Lung microvascular endothelial cell (primary cell): ENCODE measurements at regions not wholly inside any gene's neighbourhood (a gene's known extent, or its start where the extent isn't known, plus 50 kb on each side); places are given as distances from the start of the nearest gene placed in this dataset.
"Not testable (repeated sequence)": the region's sequence is repeated elsewhere in the genome, so short reads cannot be mapped to it uniquely, and the experiment has no call there.

ENCODE experiments used
- DNase-seq, 2 donors: peaks; one replicate each; pipeline versions ENCODE4 v3.0.0 to v3.0.0-alpha.2; 2010; ENCODE audit warnings: low read depth in 2 of 2

DNA sequence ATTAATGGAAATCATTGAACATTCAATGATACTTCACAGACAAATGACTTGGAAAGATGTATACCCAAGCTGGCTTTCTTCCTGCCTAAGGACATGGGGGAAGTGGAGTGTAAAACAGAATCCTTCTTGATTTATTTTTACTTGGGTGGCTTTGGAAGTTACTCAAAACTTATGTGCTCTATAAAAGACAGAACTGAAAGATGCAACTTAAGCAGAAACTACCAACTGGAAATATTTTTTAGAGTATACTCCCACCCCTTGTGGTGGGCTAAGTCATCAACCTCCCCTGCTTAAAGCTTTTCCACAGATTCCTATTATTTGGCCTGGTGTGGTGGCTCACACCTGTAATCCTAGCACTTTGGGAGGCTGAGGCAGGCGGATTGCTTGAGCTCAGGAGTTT lies 126.0 kb upstream of the ATP2B1 start:
- no peak for DNase-seq

DNA sequence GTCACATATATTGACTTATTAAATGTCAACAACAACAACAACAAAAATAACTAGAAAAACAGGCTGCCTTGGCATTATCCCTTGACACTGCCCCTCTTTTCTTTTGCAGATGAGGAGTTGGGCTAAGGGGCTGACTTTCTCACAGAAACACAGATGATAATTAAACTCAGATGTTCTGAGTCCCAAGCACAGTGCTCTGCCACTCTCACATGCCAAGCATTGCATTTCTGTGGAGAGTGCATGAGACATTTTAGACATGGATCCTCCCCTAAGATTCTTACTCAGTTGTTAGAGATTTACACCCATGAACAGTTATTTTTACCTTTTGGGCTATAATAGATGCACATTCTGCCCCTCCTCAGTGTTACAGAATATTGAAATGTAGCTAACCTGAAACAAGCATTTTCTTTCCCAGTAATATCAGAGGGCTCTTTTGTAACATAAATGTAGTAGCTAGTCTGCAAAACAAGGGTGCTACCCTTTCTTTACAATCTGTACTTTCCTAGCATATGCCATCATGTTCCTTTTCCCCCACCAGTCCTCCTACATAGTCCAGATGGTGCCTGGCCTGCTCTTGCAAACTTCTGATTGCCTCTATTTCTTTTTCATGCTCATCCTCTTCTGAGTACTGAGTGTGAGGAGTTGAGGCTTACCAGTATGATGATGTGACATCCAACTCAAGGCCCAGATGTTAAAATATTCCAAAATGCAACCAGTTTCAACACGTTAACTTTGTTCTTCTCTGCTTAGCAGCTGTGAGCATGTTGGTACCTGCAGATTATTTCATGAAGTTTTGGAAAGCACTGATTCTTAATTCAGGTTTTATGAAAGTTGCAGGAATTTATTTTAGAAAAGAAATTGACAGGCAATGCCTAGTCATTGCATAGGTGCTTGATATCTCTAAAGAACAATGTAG lies 125.0 kb upstream of the ATP2B1 start:
- DNase-seq = no peak

DNA sequence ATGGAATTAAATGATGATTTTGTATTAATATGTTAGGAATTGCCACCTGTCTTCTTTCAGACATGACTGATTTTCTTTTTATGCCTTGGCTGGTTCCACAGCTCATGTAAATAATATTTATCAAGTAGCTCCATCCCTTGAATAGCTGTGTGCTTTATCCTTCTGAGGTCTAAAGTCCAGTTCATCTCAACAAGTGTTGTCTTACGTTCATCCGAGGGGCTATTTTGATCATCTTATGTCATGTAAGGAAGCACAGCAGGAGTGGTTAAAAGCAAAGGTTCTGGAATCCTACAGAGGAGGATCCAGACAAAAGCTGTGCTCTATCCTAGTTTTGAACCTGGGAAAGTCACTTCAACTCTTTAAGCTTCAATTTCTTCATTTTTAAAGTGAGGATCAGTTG lies 123.7 kb upstream of the ATP2B1 start:
- no peak for DNase-seq

DNA sequence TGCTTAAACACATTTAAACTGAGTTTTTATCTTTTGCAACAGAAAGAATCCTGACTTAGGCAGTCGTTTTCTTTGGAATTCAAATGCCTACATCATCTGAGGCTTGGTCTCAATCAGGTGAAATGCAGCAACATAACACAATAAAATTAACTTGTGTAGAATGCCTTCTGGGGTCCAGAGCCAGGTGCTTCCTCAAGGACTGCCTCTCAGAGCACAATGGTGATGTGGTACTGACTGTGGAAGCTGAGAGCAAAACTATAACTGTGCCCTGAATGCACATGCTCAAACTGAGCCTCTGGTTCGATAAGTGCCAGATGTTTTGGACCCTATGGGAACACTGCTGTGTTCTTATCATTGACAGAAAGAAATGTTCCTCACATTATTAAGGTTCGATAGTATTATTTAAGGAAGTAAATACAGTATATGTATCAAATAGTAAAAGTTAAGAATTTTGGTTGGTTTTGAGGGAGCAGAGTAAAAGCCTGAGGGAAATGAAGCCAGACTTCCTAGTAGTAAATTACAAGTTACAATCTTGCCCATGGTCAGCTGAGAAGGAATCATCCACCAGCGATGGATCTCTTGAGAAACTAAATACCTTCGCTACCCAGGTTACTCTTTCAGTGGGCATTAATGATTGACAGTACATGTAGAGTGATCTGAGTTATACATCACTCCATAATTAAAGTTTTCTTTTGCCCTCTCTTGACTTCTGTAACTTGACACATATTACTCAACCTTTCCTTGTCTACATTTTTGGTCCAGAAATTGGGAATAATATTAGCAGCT lies 122.9 kb upstream of the ATP2B1 start:
- peak in 1 of 2 donors; percentile 10 for DNase-seq

DNA sequence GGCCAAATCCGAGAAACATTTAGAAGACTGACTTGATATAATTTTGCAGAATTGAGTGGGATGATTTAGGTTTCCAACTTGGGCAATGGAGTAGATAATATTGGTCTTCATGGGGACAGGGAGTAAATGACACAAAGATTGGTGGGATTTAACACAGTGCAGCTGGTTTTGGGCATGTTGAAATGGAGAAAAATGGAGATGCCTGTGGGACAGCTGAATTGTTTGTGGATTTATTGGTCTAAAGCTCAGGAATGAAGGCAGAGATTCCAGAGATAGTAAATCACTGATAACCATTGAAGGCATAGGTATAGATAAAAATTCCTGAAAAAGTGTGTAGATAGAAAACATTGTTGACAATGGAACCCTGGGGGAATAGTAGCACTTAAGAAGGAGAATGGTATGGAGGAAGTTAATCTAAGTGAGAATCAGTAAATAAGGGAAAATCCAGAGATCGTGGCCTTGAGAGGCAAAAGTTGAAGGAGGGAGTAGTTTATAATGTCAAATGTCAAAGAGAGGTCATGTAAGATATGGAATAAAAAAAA lies 120.9 kb upstream of the ATP2B1 start:
- no peak for DNase-seq

DNA sequence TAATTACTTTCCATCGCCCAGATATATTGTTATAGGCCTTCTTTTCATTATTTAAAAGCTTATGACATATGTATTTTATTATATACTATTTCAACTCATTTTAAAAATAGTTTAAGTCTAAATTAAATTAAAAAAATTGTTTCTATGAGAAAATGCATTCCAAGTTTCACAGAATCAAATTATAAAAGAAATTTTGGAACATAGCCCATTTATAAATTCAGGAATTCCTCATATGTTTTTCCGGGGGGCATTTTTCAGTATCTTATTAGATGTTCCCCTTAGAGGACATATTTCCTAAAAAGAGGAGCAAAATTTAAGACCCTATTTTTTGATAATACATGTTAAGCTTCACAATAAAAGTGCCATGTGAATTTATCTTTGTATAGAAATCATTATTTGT lies 119.9 kb upstream of the ATP2B1 start:
- no peak for DNase-seq

DNA sequence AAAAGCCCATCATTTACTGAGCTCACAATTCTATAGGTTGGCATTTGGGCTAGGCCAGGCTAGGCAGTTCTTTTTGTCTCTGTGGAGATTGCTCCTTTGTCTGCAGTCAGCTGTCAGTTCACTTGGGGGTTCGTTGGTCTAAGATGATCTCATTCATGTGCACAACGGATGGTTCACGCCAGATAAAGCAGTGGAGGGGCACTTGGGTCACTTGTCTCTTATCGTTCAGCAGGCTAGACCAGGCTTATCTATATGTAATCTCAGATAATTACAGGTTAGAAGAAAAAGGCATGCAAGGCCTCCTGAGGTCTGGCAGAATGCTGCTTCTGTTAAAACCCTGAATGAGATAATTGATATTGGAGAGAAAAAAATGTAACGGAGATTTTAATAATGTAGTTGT lies 119.0 kb upstream of the ATP2B1 start:
- no peak for DNase-seq

DNA sequence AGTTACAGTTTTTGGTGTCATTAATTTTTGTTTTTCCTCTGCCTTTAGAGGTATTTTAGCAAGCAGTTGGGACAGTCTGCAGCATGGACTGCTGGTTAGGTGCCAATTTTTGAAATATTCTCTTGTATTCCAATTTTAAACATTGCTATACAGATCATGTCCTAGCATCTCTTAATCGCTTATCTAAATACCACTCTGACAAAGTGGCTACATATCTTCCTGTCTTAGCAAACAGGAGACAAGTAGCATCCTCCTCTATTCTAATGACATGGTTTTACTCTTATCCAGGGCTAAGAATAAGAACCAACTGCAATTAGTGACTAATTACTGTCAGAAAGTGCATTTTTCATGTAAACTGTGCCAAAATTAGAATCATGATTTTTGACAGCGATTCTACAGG lies 117.8 kb upstream of the ATP2B1 start:
- DNase-seq = no peak

DNA sequence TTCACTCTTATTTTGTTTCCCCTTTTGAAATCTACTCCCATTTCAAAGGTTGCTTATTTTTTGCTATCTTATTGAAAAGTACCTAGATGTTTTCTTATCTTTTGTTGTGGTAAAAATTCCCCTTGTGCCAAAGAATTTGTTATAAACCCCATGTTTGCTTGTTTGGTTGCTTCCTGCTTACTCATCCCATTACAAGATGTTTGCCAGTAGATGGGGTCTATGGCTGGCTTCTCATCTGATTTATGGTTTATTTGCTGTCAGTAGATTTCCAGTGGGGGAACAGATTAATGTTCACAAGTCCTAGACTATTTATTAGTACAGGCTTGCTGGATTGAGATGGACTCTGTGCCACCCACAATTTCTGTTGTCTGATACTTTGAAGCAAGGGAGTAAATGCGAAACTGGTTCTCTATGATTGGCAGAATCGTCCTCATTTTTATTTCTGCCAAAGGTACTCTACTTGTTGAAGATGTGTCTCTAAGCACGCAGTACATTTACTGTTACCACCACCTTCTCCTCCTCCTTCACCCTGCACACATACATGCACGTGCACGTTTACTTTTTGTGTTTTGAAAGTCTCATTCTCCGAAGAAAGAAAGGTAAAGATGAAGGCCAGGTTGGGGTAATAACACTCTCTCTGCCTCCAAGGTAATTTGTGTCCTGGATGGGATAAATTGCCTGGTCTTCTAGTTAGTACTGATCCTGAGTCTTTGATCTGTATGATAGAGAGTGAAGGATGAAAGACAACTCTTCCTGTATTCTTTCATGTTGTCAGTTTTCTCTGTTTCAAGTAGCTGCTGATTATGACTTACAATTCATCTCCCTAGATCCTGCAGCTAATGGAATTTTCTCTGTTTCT lies 117.2 kb upstream of the ATP2B1 start:
- DNase-seq = peak in 1 of 2 donors; percentile 81

DNA sequence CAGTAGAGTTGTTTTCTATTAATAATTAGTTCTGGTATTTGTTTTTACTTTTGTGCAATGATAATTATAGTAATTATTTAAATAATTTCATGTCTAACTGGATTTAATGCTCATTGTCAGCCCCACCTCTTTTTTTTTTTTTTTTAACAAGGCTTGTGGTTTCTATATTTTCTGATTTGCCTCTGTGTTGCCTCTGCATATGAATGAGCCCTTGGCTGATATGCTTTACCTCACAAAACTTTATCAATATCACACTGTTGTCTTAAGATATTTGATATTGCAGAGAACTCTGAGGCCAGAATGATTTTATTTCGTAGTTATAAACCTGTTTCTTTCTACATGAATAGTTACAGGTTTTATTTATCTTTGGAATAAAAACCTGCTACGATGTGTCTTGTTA lies 116.2 kb upstream of the ATP2B1 start:
- no peak for DNase-seq

DNA sequence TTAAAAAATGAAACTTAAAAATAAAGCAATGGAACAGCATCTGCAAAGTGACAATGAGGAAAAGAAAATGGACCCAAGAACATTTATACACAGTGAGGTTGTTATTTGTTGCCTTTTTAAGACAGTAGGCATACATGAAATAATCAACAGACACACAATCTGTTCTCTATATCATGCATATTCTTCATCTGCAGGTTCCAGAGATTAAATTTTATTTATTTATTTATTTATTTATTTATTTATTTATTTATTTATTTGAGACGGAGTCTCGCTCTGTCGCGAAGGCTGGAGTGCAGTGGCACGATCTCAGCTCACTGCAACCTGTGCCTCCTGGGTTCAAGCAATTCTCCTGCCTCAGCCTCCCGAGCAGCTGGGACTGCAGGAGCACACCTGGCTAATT lies 114.4 kb upstream of the ATP2B1 start:
- not testable (repeated sequence) for DNase-seq

DNA sequence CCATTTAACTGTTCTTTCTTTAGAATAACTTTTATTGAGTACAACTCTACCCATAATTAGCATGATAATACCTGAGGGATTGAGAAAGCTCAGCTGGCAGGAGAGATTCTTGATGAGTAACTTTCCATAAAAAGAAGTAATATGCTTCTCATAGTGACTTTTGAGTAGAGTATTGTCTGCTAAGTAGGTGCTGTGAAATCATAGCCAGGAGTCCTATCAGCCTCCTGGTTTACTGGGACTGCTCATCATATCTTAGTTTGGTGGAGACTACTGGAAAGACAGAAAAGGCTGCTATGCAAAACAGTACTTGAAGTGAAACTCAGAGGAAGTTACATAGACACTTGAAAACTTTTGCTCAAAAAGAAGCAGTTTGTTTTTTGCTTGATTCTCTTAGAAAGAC lies 113.3 kb upstream of the ATP2B1 start:
- DNase-seq = no peak

DNA sequence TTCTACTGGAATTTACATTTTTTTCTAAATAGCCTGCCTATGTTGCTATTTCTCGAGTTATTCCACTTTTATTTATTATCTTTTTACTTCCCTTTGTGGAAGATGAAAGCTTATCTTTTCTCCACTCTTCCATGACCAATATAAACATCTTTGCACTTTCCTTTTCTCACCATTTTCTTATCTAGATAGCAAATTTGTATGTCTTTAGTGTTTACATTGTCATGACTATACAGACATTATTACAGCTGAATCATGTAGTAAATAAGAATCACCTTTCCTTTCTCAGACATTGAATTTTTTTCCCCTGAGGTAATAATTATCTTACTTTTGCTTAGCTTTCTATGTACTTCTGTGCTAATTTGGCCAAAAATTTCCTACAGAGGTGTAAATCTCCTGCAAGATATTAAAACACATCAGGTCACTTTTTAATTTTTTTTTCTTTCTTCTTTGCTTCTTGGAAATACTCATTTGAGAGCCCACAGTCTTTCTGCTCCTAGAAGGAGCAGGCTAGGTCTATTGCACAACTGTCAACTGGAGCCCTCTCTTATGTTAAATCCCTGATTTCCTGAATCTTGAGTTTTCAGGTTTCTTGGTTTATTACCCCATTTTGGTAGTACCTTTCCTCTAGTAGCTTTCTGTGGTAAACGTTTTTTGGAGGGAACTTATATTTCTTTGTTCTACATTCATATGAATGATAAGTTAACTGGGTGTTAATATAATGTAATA lies 109.0 kb upstream of the ATP2B1 start:
- no peak for DNase-seq

DNA sequence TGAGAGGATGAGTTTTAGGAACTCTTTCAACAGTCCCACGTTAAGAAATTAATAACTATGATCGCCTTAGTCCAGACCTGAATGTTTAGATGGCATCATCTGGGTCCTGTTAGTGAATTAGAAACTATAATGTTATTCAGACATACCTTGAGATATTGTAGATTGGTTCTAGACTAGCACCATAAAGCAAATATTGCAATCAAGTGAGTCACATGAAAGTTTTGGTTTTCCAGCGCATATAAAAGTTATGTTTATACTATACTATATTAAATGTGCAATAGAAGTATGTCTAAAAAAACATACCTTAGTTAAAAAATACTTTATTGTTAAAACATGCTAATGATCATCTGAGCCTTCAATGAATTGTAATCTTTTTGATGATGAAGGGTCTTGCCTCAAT lies 106.6 kb upstream of the ATP2B1 start:
- DNase-seq = no peak

DNA sequence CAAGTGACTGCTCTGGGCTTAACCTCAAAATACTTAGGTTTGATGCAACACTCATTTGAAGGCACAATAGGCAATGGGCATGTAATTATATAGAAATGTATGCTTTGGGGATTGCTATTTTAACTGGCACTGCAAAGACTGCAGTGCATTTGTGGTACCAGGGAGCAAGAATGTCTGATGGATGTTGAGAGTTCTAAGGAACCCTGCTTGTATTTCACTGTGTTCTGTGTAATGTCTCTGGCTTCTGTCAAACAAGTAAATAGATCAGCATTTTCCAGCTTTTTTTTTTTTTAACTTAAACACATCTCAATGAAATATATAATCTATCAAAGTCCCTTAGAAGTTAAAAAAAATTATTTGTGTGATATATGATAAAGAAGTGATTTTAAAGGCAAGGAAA lies 94.8 kb upstream of the ATP2B1 start:
- DNase-seq = no peak

DNA sequence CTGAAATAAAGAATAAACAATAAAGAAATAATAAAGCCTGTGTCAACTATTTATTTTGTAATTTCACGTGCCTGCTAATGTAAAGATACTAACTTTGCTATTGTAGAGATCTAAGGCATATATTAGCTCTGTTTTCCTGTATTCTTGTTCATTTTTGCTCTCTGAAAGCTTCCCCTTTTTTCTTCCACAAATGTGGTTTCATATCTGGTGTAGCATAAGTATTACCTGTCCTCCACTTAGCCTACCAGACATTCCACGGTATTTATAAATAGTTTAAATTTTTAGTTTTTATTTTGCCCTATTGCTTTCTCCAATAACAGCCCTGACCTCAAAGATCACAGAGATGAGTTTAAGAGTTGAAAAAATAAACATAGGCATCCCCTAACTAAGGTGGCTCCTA lies 92.6 kb upstream of the ATP2B1 start:
- DNase-seq = no peak

DNA sequence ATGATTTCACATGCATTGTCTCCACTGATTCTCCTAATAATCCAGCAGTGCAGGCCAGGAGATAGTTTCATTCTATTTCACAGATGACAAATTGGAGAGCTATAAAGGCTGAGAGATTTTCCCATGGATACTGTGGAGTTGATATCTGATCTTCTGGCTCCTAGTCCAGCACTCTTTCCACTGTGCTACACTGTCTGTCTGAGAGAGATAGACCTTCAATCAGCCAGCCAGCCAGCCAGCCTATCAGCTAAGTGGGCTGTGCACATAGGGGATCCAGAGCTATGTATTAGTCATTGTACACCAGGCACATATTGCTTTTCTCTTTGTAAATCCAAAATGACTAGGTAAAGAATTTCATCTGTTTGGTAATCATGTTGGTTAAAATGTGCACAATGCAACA lies 91.8 kb upstream of the ATP2B1 start:
- no peak for DNase-seq

DNA sequence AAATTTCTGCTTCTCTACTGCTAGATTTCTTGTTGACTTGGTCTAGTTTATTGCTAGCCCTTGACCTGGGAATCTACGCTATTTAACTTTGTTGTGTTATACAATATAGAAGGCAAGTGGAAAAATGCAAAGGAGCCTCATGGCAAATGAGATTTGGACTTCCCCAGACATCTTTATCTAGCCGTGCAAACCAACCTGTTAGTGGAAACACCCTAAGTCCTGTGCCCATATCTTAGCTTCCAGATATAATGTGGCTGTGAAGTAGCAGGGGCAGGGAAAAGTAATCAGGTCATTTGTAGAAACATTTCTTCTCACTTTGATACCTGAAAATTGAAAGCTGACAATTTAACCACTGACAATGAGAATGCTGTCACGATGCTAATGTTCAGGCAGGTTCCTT lies 90.7 kb upstream of the ATP2B1 start:
- no peak for DNase-seq

DNA sequence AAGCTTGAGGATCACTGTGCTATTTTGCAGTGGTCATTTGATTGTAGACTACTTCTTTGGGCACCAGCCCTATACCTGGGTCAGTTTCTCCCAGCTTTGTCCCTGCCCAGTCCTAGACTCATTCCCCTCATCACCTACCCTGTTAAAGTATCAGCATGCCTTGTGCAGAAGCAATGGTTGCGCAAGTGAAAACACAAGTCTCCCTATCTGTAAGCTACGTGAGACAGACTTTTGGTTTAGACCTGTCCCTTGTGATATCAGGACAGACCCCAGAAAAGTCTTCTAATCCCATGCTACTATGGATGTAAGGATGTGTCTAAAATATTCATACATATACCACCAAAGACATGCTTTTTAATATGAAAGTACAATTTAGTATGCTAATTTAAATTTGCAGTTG lies 88.8 kb upstream of the ATP2B1 start:
- DNase-seq = no peak

DNA sequence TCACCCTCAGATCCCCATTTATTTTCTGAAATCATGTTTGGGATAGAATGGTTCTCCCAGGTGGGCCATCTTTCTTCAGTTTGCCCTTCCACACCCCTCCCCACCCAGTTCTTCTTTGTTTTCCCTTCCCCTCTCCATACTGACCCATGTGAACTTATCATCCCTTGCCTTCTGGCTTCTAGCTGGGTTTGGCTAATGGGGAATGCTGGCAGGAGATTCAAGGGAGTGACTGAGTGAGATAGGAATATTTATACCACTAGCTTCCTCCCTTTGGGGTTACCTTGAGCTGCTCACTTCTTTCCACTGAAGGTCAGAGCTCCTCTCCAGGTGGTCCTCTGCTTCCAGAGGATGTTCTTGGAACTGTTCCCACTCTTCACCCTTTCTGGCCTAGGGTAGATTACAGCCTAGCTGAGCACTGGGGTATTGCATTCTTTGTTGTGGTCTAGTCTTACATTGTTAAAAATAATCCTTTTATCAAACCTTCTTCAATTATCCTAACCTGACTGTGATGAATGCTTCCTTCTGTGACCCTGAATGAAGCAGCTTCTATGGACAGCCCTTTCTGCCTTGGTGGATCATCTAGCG lies 88.3 kb upstream of the ATP2B1 start:
- DNase-seq = no peak

DNA sequence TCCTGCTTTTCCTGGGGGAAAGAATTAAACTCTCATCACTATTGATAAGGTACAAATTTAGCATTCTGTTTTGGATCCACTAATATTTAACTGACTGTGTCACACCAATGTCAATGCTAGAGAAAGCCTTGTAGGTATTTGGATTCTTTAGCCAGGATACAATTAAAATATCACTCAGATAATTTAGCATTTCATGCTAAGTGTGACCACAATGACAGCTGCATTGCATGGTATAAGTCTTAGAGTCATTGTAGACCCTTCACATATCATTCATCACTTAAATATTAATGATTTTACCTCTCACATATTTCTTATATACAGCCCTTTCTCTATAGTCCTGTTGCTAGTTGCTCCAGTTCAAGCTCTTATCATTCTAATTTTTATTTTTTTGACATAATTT lies 85.3 kb upstream of the ATP2B1 start:
- no peak for DNase-seq
